ENCODE measurements at regions not wholly inside any gene's neighbourhood (a gene's known extent, or its start where the extent isn't known, plus 50 kb on each side); places are given as distances from the start of the nearest gene placed in this dataset.

GRCh38 chr5:100644776-100645175 is 109.6 kb downstream of the FAM174A start:
- TF ChIP-seq GATA2 (IDR thresholded peaks at IDR 0.05; ENCODE audit: insufficient read depth, insufficient read length, low read depth, low read length), result no peak
- TF ChIP-seq CTCF (IDR thresholded peaks at IDR 0.05; ENCODE audit: extremely low read depth in 1 of 2, insufficient read depth in 1 of 2, low read depth in 1 of 2, low read length in 2 of 2), result no peak
- TF ChIP-seq POLR2A (IDR thresholded peaks at IDR 0.05; ENCODE audit: low read depth, low read length), result no peak
- no peak for TF ChIP-seq EZH2 (IDR thresholded peaks at IDR 0.05; ENCODE audit: borderline replicate concordance, low read depth, low read length, severe bottlenecking)
- TF ChIP-seq MAX (IDR thresholded peaks at IDR 0.05; ENCODE audit: insufficient read depth, insufficient read length), result no peak
- no peak for TF ChIP-seq JUN (IDR thresholded peaks at IDR 0.05; ENCODE audit: borderline replicate concordance, insufficient read depth, insufficient read length, low read depth)
- TF ChIP-seq POLR2AphosphoS5 (IDR thresholded peaks at IDR 0.05; ENCODE audit: insufficient read depth, low read depth, low read length), result no peak
- TF ChIP-seq MYC (IDR thresholded peaks at IDR 0.05; ENCODE audit: low read depth, low read length), result no peak

Measured in endothelial cell of umbilical vein (primary cell).